Neural cell (in vitro differentiated cells): ENCODE measurements at regions not wholly inside any gene's neighbourhood (a gene's known extent, or its start where the extent isn't known, plus 50 kb on each side); places are given as distances from the start of the nearest gene placed in this dataset.

Experiments
- H2AFZ ChIP-seq: fragments of 200-600, 300-800 bp; sonication (generic), shearing (Covaris generic); 2 replicates; pipeline ENCODE4 v1.6.0; 2014; ENCODE audit warnings: low read depth, mild to moderate bottlenecking, antibody characterized with exemption, low read length, moderate library complexity
- H3F3A ChIP-seq: fragments of 200-600 bp; shearing (Covaris generic); 2 replicates; pipeline ENCODE4 v1.6.1; 2016; ENCODE audit warnings: mild to moderate bottlenecking, moderate library complexity, mixed read lengths, antibody characterized with exemption, low read length; ENCODE audit not compliant: insufficient read depth, poor library complexity, severe bottlenecking
- H3K27ac ChIP-seq: fragments of 200-600, 300-800 bp; sonication (generic), shearing (Covaris generic); 2 replicates; pipeline ENCODE4 v1.5.1; 2014; ENCODE audit warnings: mild to moderate bottlenecking, low read length, moderate library complexity
- H3K27me3 ChIP-seq: fragments of 300-800, 200-600 bp; sonication (generic), shearing (Covaris generic); 2 replicates; pipeline ENCODE4 v1.6.0; 2014; ENCODE audit warnings: mild to moderate bottlenecking, low read depth, low read length, moderate library complexity; ENCODE audit not compliant: insufficient read depth
- H3K36me3 ChIP-seq: fragments of 300-800, 200-600 bp; sonication (generic), shearing (Covaris generic); 2 replicates; pipeline ENCODE4 v1.5.1; 2014; ENCODE audit warnings: mild to moderate bottlenecking, antibody characterized with exemption, low read length, moderate library complexity; ENCODE audit not compliant: insufficient read depth
- H3K4me2 ChIP-seq: fragments of 300-800, 200-600 bp; sonication (generic), shearing (Covaris generic); 2 replicates; pipeline ENCODE4 v1.6.0; 2014; ENCODE audit warnings: mild to moderate bottlenecking, low read length
- H3K4me3 ChIP-seq: fragments of 300-800, 200-600 bp; sonication (generic), shearing (Covaris generic); 2 replicates; pipeline ENCODE4 v1.5.1; 2014; ENCODE audit warnings: mild to moderate bottlenecking, low read length, moderate library complexity
- H3K79me2 ChIP-seq: fragments of 200-600 bp; shearing (Covaris generic); replicated peaks from 2 replicates; pipeline ENCODE4 v1.6.0; 2014; ENCODE audit warnings: mild to moderate bottlenecking, low read length, moderate library complexity; ENCODE audit not compliant: insufficient read depth
- H3K9ac ChIP-seq: fragments of 300-800, 200-600 bp; sonication (generic), shearing (Covaris generic); 2 replicates; pipeline ENCODE4 v1.6.1; 2016; ENCODE audit warnings: mild to moderate bottlenecking, low read length, mixed read lengths
- H3K9me2 ChIP-seq: fragments of 200-600 bp; shearing (Covaris generic); 2 replicates; pipeline ENCODE4 v1.6.1; 2016; ENCODE audit warnings: mild to moderate bottlenecking, low read length, mixed read lengths; ENCODE audit not compliant: insufficient read depth
- H3K9me3 ChIP-seq: fragments of 200-600, 300-800 bp; sonication (generic), shearing (Covaris generic); 2 replicates; pipeline ENCODE4 v1.6.1; 2016; ENCODE audit warnings: mild to moderate bottlenecking, mixed run types, low read length, moderate library complexity, mixed read lengths
- H4K20me1 ChIP-seq: fragments of 200-600 bp; shearing (Covaris generic); 2 replicates; pipeline ENCODE4 v1.6.1; 2016; ENCODE audit warnings: mild to moderate bottlenecking, mixed run types; ENCODE audit not compliant: insufficient read depth
- CTCF ChIP-seq: fragments of 450-650 bp; IDR thresholded peaks from 2 replicates; pipeline ENCODE4 v1.5.1; 2014; ENCODE audit warnings: antibody characterized with exemption, mild to moderate bottlenecking, moderate library complexity; ENCODE audit not compliant: poor library complexity, severe bottlenecking
- EP300 ChIP-seq: fragments of 450-650 bp; conservative IDR thresholded peaks from 2 replicates; pipeline ENCODE4 v1.6.1; 2014; ENCODE audit warnings: antibody characterized with exemption, mild to moderate bottlenecking, moderate library complexity; ENCODE audit not compliant: poor library complexity, severe bottlenecking
- EZH2 ChIP-seq: fragments of 200-600, 300-800 bp; shearing (Covaris generic), sonication (generic); IDR thresholded peaks from 2 replicates; pipeline ENCODE4 v1.6.1; 2014; ENCODE audit warnings: antibody characterized with exemption, low read length, borderline replicate concordance, mild to moderate bottlenecking; ENCODE audit not compliant: insufficient read depth, poor library complexity, severe bottlenecking
- MXI1 ChIP-seq: fragments of 450-650 bp; conservative IDR thresholded peaks from 2 replicates; pipeline ENCODE4 v1.6.1; 2014; ENCODE audit warnings: antibody characterized with exemption, mild to moderate bottlenecking; ENCODE audit not compliant: poor library complexity, severe bottlenecking
- POLR2AphosphoS5 ChIP-seq: IDR thresholded peaks from 2 replicates; pipeline ENCODE4 v1.6.1; 2012
- RAD21 ChIP-seq: fragments of 450-650 bp; conservative IDR thresholded peaks from 2 replicates; pipeline ENCODE4 v1.6.1; 2014; ENCODE audit warnings: antibody characterized with exemption, mild to moderate bottlenecking, moderate library complexity
- REST ChIP-seq: IDR thresholded peaks from 2 replicates; pipeline ENCODE4 v1.6.1; 2012; ENCODE audit warnings: borderline replicate concordance
- SMC3 ChIP-seq: fragments of 450-650 bp; conservative IDR thresholded peaks from 2 replicates; pipeline ENCODE4 v1.6.1; 2014; ENCODE audit warnings: antibody characterized with exemption, mild to moderate bottlenecking, moderate library complexity; ENCODE audit not compliant: poor library complexity
- TAF1 ChIP-seq: IDR thresholded peaks from 2 replicates; pipeline ENCODE4 v1.6.1; 2012; ENCODE audit warnings: low read depth

DNA sequence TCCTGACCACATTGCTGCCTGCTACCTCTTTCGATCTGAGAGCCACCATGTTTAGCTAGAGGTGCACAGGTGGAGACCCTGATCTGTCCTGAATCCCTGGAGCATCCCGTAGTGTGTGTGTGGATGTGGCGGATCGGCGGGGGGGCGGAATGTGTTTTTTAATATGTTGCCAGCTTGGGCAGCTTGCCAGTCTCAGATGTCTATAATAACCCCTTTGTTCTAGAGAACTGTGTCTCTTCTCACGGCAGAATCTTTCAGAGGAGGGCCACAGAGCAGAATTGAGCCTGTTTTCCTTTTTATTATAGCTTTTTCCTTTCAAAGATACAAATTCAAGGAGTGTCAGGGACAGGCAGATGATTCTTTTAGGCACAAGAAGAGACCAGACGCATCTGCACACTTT is 934.1 kb upstream of the KLHL29 start:
- Histone ChIP-seq H3K36me3 (no peaks in the 10 kb centered on the region), H3K9ac (no peak overlapping the region), H3K79me2 (no peaks in the 10 kb centered on the region), H3F3A (no peaks in the 10 kb centered on the region), H3K9me3 (no peaks in the 10 kb centered on the region), H4K20me1 (no peaks in the 10 kb centered on the region), H3K4me2 (no peak overlapping the region), H3K27ac (no peak overlapping the region), H3K4me3 (no peak overlapping the region), H3K9me2 (no peaks in the 10 kb centered on the region), H3K27me3 (no peaks in the 10 kb centered on the region), H2AFZ (no peak overlapping the region)
- TF ChIP-seq TAF1 (no peak), SMC3 (no peak), MXI1 (no peak), RAD21 (no peak)

GRCh38 chr2:22454826-22455485 is 930.0 kb upstream of the KLHL29 start:
- Histone ChIP-seq H3K27ac (no peak overlapping the region), H3K36me3 (no peaks in the 10 kb centered on the region), H3K27me3 (no peaks in the 10 kb centered on the region), H3K4me3 (no peak overlapping the region), H2AFZ (no peak overlapping the region), H3K9me2 (no peaks in the 10 kb centered on the region), H3F3A (peaks cover 3% of the 10 kb centered on the region), H3K9me3 (no peaks in the 10 kb centered on the region), H3K79me2 (no peaks in the 10 kb centered on the region), H4K20me1 (no peaks in the 10 kb centered on the region), H3K4me2 (no peak overlapping the region), H3K9ac (no peak overlapping the region)
- TF ChIP-seq EZH2 = no peak
- TF ChIP-seq EP300 = no peak
- no peak for TF ChIP-seq TAF1
- no peak for TF ChIP-seq REST
- TF ChIP-seq MXI1 = no peak
- no peak for TF ChIP-seq CTCF
- no peak for TF ChIP-seq SMC3
- TF ChIP-seq RAD21 = no peak
- no peak for TF ChIP-seq POLR2AphosphoS5
